ENCODE measurements at regions not wholly inside any gene's neighbourhood (a gene's known extent, or its start where the extent isn't known, plus 50 kb on each side); places are given as distances from the start of the nearest gene placed in this dataset.

- no peak for TF ChIP-seq MAX (IDR thresholded peaks at IDR 0.05; ENCODE audit: low read depth)
- no peak for TF ChIP-seq CTCF (IDR thresholded peaks at IDR 0.05)
- TF ChIP-seq POLR2AphosphoS5 (IDR thresholded peaks at IDR 0.05; ENCODE audit: low read depth, low read length) = no peak
- TF ChIP-seq RAD21 (IDR thresholded peaks at IDR 0.05; ENCODE audit: low read length) = no peak
- no peak for TF ChIP-seq RXRA (IDR thresholded peaks at IDR 0.05; ENCODE audit: borderline replicate concordance, low read depth)
- no peak for TF ChIP-seq USF1 (IDR thresholded peaks at IDR 0.05; ENCODE audit: borderline replicate concordance, low read depth)
- TF ChIP-seq ELF1 (IDR thresholded peaks at IDR 0.05) = no peak
- TF ChIP-seq MXI1 (IDR thresholded peaks at IDR 0.05; ENCODE audit: low read depth, low read length) = no peak
- TF ChIP-seq REST (IDR thresholded peaks at IDR 0.05; ENCODE audit: low read depth, low read length) = no peak
- no peak for TF ChIP-seq CHD2 (IDR thresholded peaks at IDR 0.05; ENCODE audit: low read length, partially characterized antibody)
- TF ChIP-seq ZBTB33 (IDR thresholded peaks at IDR 0.05; ENCODE audit: borderline replicate concordance, low read depth) = no peak
- TF ChIP-seq USF2 (IDR thresholded peaks at IDR 0.05; ENCODE audit: borderline replicate concordance, low read depth, low read length) = no peak
- TF ChIP-seq MEF2A (IDR thresholded peaks at IDR 0.05; ENCODE audit: borderline replicate concordance, low read depth) = no peak
Observed at GRCh38 chr11:97263183-97263858, 873.5 kb downstream of the JRKL start.

All from SK-N-SH (cell line).